ENCODE measurements at regions not wholly inside any gene's neighbourhood (a gene's known extent, or its start where the extent isn't known, plus 50 kb on each side); places are given as distances from the start of the nearest gene placed in this dataset.

DNA sequence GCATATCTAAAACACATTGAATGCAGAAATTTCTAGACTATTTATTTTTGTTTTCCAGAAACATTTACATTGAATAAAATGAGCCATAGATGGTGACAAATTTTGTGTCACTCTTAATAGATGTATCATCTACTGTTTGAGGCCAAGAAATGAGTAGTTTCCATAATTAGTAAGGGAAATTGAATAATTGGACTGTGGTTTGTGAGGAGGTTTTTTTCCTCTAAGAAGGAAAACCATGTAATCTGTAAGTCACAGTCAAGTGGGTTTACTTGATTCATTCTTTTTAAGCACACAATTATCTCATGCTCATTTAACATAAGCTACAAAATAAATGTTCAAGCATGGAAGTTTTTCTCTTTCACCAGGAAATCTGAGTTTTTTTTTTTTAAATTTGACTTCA is 876.4 kb downstream of the NR2F1-AS1 start:
- Histone ChIP-seq H2AFZ (ENCODE audit: low read length) (no peak overlapping the region), H3K27me3 (ENCODE audit: control insufficient read depth, insufficient read depth, low read length) (no peaks in the 10 kb centered on the region), H3K27ac (ENCODE audit: insufficient read depth, low read length) (no peak overlapping the region), H4K20me1 (ENCODE audit: control insufficient read depth, extremely low read depth, insufficient read depth, low read length) (no peaks in the 10 kb centered on the region), H3K4me1 (ENCODE audit: control insufficient read depth, extremely low read depth, insufficient read depth, low read length) (no peaks in the 10 kb centered on the region), H3K4me2 (ENCODE audit: extremely low read depth, insufficient read depth, low read length) (no peak overlapping the region), H3K79me2 (ENCODE audit: control insufficient read depth, insufficient read depth, low read length) (no peaks in the 10 kb centered on the region), H3K36me3 (ENCODE audit: control insufficient read depth, insufficient read depth, low read length) (no peaks in the 10 kb centered on the region), H3K4me3 (replicated peaks in 1 of 4; ENCODE audit: control extremely low read depth in 1 of 4, insufficient read depth in 1 of 4, low read depth in 3 of 4, low read length in 4 of 4) (no peak overlapping the region), H3K9ac (ENCODE audit: insufficient read depth, low read length) (no peak overlapping the region), H3K9me3 (ENCODE audit: control insufficient read depth, insufficient read depth, low read depth, low read length) (no peaks in the 10 kb centered on the region)
- DNase-seq (ENCODE audit: low read depth in 2 of 2), result peak in 1 of 2 donors; percentile 58
- no peak for TF ChIP-seq CTCF (conservative IDR thresholded peaks at IDR 0.05 in 1 of 2, IDR thresholded peaks at IDR 0.05 in 1 of 2; ENCODE audit: low read depth in 1 of 2, low read length in 2 of 2)
- TF ChIP-seq EZH2 (IDR thresholded peaks at IDR 0.05; ENCODE audit: low read length, missing control alignments), result no peak

DNA sequence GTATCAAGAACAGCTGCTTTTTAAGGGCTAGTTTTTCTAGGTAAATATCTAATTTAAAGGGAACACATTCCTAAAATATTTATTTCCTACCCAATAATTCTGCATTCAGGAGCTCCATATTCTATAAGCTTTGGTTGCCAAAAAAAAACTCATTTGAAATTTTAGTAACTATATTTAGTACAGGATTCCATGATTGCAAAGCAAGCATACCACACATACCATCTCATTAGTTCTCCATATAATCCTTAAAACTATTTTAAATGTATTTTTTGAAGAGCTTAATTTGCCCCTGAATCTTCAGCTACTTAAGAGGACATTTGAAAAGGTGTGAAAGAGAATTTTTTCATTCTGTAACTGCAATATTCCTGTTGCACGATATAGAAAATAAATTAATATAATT is 877.0 kb downstream of the NR2F1-AS1 start:
- Histone ChIP-seq H3K79me2 (ENCODE audit: control insufficient read depth, insufficient read depth, low read length) (no peaks in the 10 kb centered on the region), H3K27me3 (ENCODE audit: control insufficient read depth, insufficient read depth, low read length) (no peaks in the 10 kb centered on the region), H3K4me3 (replicated peaks in 1 of 4; ENCODE audit: control extremely low read depth in 1 of 4, insufficient read depth in 1 of 4, low read depth in 3 of 4, low read length in 4 of 4) (no peak overlapping the region), H3K36me3 (ENCODE audit: control insufficient read depth, insufficient read depth, low read length) (no peaks in the 10 kb centered on the region), H3K9me3 (ENCODE audit: control insufficient read depth, insufficient read depth, low read depth, low read length) (no peaks in the 10 kb centered on the region), H4K20me1 (ENCODE audit: control insufficient read depth, extremely low read depth, insufficient read depth, low read length) (no peaks in the 10 kb centered on the region), H3K9ac (ENCODE audit: insufficient read depth, low read length) (no peak overlapping the region), H3K4me2 (ENCODE audit: extremely low read depth, insufficient read depth, low read length) (no peak overlapping the region), H2AFZ (ENCODE audit: low read length) (no peak overlapping the region), H3K27ac (ENCODE audit: insufficient read depth, low read length) (no peak overlapping the region), H3K4me1 (ENCODE audit: control insufficient read depth, extremely low read depth, insufficient read depth, low read length) (no peaks in the 10 kb centered on the region)
- TF ChIP-seq EZH2 (IDR thresholded peaks at IDR 0.05; ENCODE audit: low read length, missing control alignments), result no peak
- TF ChIP-seq CTCF (conservative IDR thresholded peaks at IDR 0.05 in 1 of 2, IDR thresholded peaks at IDR 0.05 in 1 of 2; ENCODE audit: low read depth in 1 of 2, low read length in 2 of 2), result no peak
- DNase-seq (ENCODE audit: low read depth in 2 of 2), result peak in 1 of 2 donors; percentile 14

- H3K9ac ChIP-seq (ENCODE audit: insufficient read depth, low read length), result no peak overlapping the region
- peak overlapping the region; percentile 45 for H2AFZ ChIP-seq (ENCODE audit: low read length)
- no peaks in the 10 kb centered on the region for H3K36me3 ChIP-seq (ENCODE audit: control insufficient read depth, insufficient read depth, low read length)
- no peak overlapping the region for H3K4me2 ChIP-seq (ENCODE audit: extremely low read depth, insufficient read depth, low read length)
- H3K4me3 ChIP-seq (replicated peaks in 1 of 4; ENCODE audit: control extremely low read depth in 1 of 4, insufficient read depth in 1 of 4, low read depth in 3 of 4, low read length in 4 of 4), result no peak overlapping the region
- TF ChIP-seq CTCF (conservative IDR thresholded peaks at IDR 0.05 in 1 of 2, IDR thresholded peaks at IDR 0.05 in 1 of 2; ENCODE audit: low read depth in 1 of 2, low read length in 2 of 2) (no peak), EZH2 (IDR thresholded peaks at IDR 0.05; ENCODE audit: low read length, missing control alignments) (no peak)
- no peaks in the 10 kb centered on the region for H3K27me3 ChIP-seq (ENCODE audit: control insufficient read depth, insufficient read depth, low read length)
- no peaks in the 10 kb centered on the region for H4K20me1 ChIP-seq (ENCODE audit: control insufficient read depth, extremely low read depth, insufficient read depth, low read length)
- H3K27ac ChIP-seq (ENCODE audit: insufficient read depth, low read length), result no peak overlapping the region
- no peaks in the 10 kb centered on the region for H3K79me2 ChIP-seq (ENCODE audit: control insufficient read depth, insufficient read depth, low read length)
- H3K9me3 ChIP-seq (ENCODE audit: control insufficient read depth, insufficient read depth, low read depth, low read length), result no peaks in the 10 kb centered on the region
- no peaks in the 10 kb centered on the region for H3K4me1 ChIP-seq (ENCODE audit: control insufficient read depth, extremely low read depth, insufficient read depth, low read length)
- no peak for DNase-seq (ENCODE audit: low read depth in 2 of 2)
These were observed 885.7 kb downstream of the NR2F1-AS1 start for GRCh38 chr5:92695123-92696003.

Measured in fibroblast of lung (primary cell).